Activated CD4-positive, alpha-beta memory T cell treated with anti-CD3 and anti-CD28 coated beads for 36 hours (primary cell): ENCODE measurements at regions not wholly inside any gene's neighbourhood (a gene's known extent, or its start where the extent isn't known, plus 50 kb on each side); places are given as distances from the start of the nearest gene placed in this dataset.
"Not testable (repeated sequence)": the region's sequence is repeated elsewhere in the genome, so short reads cannot be mapped to it uniquely, and the experiment has no call there.

ENCODE experiments used
- CTCF ChIA-PET: fragments of 350-600 bp; sonication (Branson Sonifier 250); formaldehyde crosslinking; loops from one replicate; lab custom pipeline; 2021; ENCODE audit warnings: antibody characterized with exemption, inconsistent platforms; lab: Charles Lee
- POLR2A ChIA-PET: fragments of 350-600 bp; sonication (Branson Sonifier 250); formaldehyde crosslinking; loops from one replicate; lab custom pipeline; 2021; ENCODE audit warnings: antibody characterized with exemption; lab: Charles Lee
- DNase-seq: peaks from one replicate; pipeline ENCODE4 v3.0.0-alpha.2; 2020
- H3K27ac Mint-ChIP-seq: one replicate; pipeline ENCODE4 v1.8.0; 2021; ENCODE audit warnings: mixed read lengths
- H3K27me3 Mint-ChIP-seq: one replicate; pipeline ENCODE4 v1.8.0; 2021; ENCODE audit warnings: mixed read lengths
- H3K36me3 Mint-ChIP-seq: one replicate; pipeline ENCODE4 v1.8.0; 2021; ENCODE audit warnings: mixed read lengths
- H3K4me1 Mint-ChIP-seq: one replicate; pipeline ENCODE4 v1.8.0; 2021; ENCODE audit warnings: low read depth, mixed read lengths
- H3K4me3 Mint-ChIP-seq: one replicate; pipeline ENCODE4 v1.8.0; 2021; ENCODE audit warnings: mild to moderate bottlenecking, mixed read lengths
- H3K9me3 Mint-ChIP-seq: one replicate; pipeline ENCODE4 v1.8.0; 2021; ENCODE audit warnings: mixed read lengths
- intact Hi-C: fragments of 100-400 bp; cut with micrococcal nuclease; formaldehyde crosslinking; loops from one replicate; pipeline ENCODE4 v1.15.1; 2023

DNA sequence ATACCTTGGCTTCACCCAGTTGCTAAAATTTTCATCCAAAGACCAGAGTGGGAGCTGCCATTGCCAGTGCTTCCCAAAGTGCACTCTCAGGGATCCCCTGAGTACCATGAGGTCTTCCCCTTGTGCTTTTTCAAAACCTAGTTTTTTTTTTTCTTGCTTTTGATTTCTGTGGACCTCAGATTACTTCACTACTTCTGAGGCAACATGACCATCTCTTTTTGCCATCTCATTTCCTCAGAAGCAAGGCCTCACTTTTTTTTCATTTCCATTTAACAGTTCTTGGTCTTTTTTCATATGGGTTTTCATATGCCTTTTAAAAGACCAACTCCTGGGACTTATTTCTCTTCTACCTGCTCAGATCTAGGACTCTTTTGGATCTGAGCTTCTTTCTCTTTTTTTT lies 64.1 kb upstream of the MMS22L start:
- Mint-ChIP-seq H3K4me3 (no peak overlapping the region), H3K27me3 (no peaks in the 10 kb centered on the region), H3K27ac (no peak overlapping the region), H3K9me3 (no peaks in the 10 kb centered on the region), H3K4me1 (no peaks in the 10 kb centered on the region), H3K36me3 (no peaks in the 10 kb centered on the region)
- intact Hi-C loops = no loop called here
- ChIA-PET CTCF (no interaction called here), POLR2A (no interaction called here)
- DNase-seq = no peak

DNA sequence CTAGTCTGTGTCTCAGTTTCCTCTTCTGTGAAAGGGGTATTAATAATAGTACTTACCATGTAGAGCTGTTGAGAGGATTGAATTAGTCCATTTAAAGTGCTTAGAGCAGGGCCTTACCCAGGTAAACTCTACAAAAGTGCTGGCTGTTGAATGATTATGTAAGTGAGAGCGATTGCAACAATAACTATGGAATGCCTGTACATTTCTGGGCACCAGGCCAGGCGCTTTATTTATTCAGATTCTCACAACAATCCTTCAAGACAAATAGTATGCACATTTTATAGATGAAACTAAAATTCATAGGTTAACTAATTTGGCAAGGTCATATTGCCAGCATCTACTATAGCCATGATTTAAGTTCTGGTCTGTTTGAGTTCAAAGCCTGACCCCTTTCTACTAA lies 78.3 kb upstream of the MMS22L start:
- Mint-ChIP-seq H3K27me3 (peaks cover 5% of the 10 kb centered on the region), H3K27ac (no peak overlapping the region), H3K4me3 (no peak overlapping the region), H3K9me3 (no peaks in the 10 kb centered on the region), H3K4me1 (no peaks in the 10 kb centered on the region), H3K36me3 (no peaks in the 10 kb centered on the region)
- ChIA-PET CTCF (no interaction called here), POLR2A (no interaction called here)
- intact Hi-C loops = no loop called here
- DNase-seq = no peak

DNA sequence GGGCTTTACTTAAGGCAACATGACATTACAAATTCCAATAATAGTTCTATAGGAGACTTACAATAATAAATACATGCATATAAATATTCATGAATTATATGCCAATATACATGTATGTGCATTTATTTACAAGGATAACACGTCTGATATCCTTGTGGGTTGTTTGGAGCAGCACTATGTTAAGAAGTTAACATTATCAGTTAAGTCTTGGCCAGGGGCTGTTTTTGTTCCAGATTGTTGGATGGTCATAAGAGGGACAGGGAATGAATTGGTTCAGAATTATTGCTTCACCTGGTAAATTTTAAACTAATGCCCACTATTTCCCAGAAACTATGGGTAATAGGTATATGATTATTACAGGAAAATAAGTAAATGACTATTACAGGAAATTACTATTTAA lies 81.3 kb upstream of the MMS22L start:
- no peak for DNase-seq
- Mint-ChIP-seq H3K36me3 (no peaks in the 10 kb centered on the region), H3K27me3 (peaks cover 1% of the 10 kb centered on the region), H3K27ac (no peak overlapping the region), H3K4me1 (no peaks in the 10 kb centered on the region), H3K4me3 (no peak overlapping the region), H3K9me3 (no peaks in the 10 kb centered on the region)
- POLR2A ChIA-PET = no interaction called here
- CTCF ChIA-PET = no interaction called here
- intact Hi-C loops = no loop called here

DNA sequence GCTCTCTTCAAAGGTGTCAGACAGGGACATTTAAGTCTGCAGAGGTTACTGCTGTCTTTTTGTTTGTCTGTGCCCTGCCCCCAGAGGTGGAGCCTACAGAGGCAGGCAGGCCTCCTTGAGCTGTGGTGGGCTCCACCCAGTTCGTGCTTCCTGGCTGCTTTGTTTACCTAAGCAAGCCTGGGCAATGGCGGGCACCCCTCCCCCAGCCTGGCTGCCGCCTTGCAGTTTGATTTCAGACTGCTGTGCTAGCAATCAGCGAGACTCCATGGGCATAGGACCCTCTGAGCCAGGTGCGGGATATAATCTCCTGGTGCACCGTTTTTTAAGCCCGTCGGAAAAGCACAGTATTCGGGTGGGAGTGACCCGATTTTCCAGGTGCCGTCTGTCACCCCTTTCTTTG lies 99.1 kb upstream of the MMS22L start:
- H3K4me3 Mint-ChIP-seq, CTCF ChIA-PET, H3K9me3 Mint-ChIP-seq, H3K36me3 Mint-ChIP-seq, H3K27me3 Mint-ChIP-seq, DNase-seq, POLR2A ChIA-PET, H3K4me1 Mint-ChIP-seq, intact Hi-C loops, H3K27ac Mint-ChIP-seq: not testable (repeated sequence)

DNA sequence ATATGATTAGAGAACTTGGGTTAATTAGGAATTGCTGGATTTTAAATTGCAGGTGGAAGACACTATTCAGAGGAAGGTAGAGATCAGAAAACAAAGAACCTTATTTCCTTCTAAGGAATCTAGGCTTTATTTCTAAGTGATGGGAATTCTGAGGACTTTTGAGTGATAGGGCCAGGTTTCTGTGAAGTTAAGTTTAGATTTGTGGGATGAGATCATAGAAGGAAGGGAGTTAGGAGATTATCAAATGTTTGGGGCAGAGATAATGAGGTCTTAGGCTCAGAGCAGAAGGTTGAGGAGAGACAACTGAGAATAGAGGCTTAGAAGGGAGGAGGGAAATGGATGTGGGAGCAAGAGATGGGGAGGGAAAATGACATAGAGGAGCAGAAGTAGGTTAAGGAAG lies 109.7 kb upstream of the MMS22L start:
- intact Hi-C loops = loop anchor here (5.0 kb wide), 1 partner anchor 110 kb away; the partner anchor contains the start of gene MMS22L
- Mint-ChIP-seq H3K27me3 (peaks cover 9% of the 10 kb centered on the region), H3K4me1 (no peaks in the 10 kb centered on the region), H3K36me3 (no peaks in the 10 kb centered on the region), H3K27ac (no peak overlapping the region), H3K4me3 (no peak overlapping the region), H3K9me3 (no peaks in the 10 kb centered on the region)
- POLR2A ChIA-PET = no interaction called here
- CTCF ChIA-PET = interaction anchor here (1.1 to 4.3 kb wide), 3 partner anchors 9 to 218 kb away, joined by 3 to 28 read pairs (median 4); no protein-coding TSS in a partner anchor
- no peak for DNase-seq

DNA sequence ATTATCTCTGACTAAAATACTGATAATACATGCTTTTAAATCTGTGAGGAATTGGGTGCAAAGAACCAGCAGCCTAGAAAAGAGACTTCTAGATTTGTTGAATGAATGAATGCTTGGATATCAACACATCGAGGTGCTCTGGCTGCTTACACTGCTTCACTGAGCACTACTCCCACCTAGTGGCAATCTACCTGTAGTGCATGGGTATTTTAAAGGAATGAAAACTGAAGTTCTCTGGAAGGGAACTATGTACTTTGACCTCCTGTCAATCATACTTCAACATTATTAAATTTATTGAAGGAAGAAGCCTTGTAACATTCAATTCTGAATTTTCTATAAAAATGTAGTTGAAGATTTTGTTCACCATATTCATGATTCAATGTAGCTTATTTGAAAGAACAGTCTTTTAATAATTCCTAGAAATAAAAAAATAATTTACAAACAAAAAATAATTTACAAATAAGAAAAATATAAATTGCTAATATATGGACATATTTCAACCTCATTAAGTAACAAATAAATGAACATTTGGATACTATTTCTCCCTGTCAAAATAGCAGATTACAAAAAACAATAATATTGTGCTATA lies 111.2 kb upstream of the MMS22L start:
- Mint-ChIP-seq H3K36me3 (no peaks in the 10 kb centered on the region), H3K4me3 (no peak overlapping the region), H3K27ac (no peak overlapping the region), H3K9me3 (no peaks in the 10 kb centered on the region), H3K27me3 (peaks cover 9% of the 10 kb centered on the region), H3K4me1 (no peaks in the 10 kb centered on the region)
- intact Hi-C loops = loop anchor here (1.0 to 5.0 kb wide), 4 partner anchors 112 to 495 kb away; partner anchors contain the start of gene MMS22L
- CTCF ChIA-PET = interaction anchor here (0.8 to 4.3 kb wide), 8 partner anchors 11 to 328 kb away, joined by 3 to 28 read pairs (median 4); no protein-coding TSS in a partner anchor
- POLR2A ChIA-PET = no interaction called here
- DNase-seq = peak; percentile 34

DNA sequence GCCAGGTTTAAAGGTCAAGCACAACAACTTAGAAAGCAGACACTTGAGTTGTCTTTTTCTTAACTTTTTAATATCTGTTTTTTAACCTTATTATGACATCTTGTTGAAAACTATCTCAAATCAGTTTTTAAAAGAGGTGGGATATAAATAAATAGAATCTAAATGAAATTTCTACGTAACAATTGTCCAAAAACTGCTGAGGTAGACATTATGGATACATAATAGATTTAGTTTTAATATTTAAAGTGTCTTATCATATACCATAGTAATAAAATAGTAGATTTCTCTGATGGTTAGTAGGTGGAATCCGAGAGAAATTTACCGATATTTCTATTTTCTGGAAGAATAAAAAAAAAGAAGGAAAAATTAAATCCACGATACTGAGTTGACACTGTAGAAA lies 113.9 kb upstream of the MMS22L start:
- no peak overlapping the region for H3K4me3 Mint-ChIP-seq
- DNase-seq = no peak
- intact Hi-C loops = no loop called here
- peaks cover 7% of the 10 kb centered on the region for H3K27me3 Mint-ChIP-seq
- CTCF ChIA-PET = interaction anchor here (1.0 kb wide), 1 partner anchor 210 kb away, joined by 3 read pairs; no protein-coding TSS in a partner anchor
- no peaks in the 10 kb centered on the region for H3K9me3 Mint-ChIP-seq
- no peak overlapping the region for H3K27ac Mint-ChIP-seq
- H3K36me3 Mint-ChIP-seq = no peaks in the 10 kb centered on the region
- POLR2A ChIA-PET = no interaction called here
- H3K4me1 Mint-ChIP-seq = no peaks in the 10 kb centered on the region

DNA sequence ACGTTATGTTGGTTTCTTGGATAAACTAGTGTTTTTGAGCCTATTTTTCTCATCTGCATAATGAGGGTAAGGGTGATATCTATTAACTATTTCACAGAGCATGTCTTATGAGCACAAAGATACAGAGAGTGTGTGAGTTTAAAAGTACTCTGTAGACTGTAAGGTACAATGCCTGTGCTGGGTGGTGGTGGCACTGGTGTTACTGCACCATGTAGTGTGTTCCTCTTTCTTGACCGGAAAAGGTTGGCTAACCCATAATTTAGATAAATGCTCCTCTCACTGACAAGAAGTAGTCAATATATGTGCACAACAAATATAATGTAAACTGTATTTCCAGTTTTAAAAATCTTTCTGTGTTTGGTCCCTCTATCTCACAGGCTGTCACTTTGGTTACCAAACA lies 116.2 kb upstream of the MMS22L start:
- no peaks in the 10 kb centered on the region for H3K9me3 Mint-ChIP-seq
- intact Hi-C loops = no loop called here
- no peaks in the 10 kb centered on the region for H3K4me1 Mint-ChIP-seq
- POLR2A ChIA-PET = no interaction called here
- CTCF ChIA-PET = interaction anchor here (1.9 kb wide), 1 partner anchor 212 kb away, joined by 4 read pairs; no protein-coding TSS in a partner anchor
- peaks cover 1% of the 10 kb centered on the region for H3K27me3 Mint-ChIP-seq
- H3K36me3 Mint-ChIP-seq = no peaks in the 10 kb centered on the region
- no peak overlapping the region for H3K4me3 Mint-ChIP-seq
- no peak for DNase-seq
- no peak overlapping the region for H3K27ac Mint-ChIP-seq

DNA sequence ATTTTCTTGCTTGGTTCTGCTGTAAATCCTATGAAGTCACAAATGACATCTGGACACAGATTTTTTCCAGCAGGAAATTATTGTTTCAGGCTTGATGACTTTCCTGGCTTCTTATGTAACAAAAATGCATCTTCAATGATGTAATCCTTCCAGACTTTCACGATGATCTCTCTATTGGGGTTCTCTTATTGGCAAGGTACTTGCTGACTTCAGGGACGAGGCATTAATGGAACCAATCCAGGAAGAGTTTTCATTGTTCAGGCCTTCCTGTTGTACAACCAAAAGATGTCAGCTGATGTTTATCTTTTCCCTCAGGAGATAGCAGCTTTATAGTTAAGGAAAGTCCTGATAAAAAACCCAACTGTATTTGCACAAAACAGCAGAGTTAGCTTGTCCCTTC lies 118.5 kb upstream of the MMS22L start:
- no peak overlapping the region for H3K27ac Mint-ChIP-seq
- H3K4me1 Mint-ChIP-seq = no peaks in the 10 kb centered on the region
- H3K27me3 Mint-ChIP-seq = no peaks in the 10 kb centered on the region
- CTCF ChIA-PET = no interaction called here
- intact Hi-C loops = no loop called here
- POLR2A ChIA-PET = no interaction called here
- no peaks in the 10 kb centered on the region for H3K9me3 Mint-ChIP-seq
- no peaks in the 10 kb centered on the region for H3K36me3 Mint-ChIP-seq
- no peak for DNase-seq
- H3K4me3 Mint-ChIP-seq = no peak overlapping the region

DNA sequence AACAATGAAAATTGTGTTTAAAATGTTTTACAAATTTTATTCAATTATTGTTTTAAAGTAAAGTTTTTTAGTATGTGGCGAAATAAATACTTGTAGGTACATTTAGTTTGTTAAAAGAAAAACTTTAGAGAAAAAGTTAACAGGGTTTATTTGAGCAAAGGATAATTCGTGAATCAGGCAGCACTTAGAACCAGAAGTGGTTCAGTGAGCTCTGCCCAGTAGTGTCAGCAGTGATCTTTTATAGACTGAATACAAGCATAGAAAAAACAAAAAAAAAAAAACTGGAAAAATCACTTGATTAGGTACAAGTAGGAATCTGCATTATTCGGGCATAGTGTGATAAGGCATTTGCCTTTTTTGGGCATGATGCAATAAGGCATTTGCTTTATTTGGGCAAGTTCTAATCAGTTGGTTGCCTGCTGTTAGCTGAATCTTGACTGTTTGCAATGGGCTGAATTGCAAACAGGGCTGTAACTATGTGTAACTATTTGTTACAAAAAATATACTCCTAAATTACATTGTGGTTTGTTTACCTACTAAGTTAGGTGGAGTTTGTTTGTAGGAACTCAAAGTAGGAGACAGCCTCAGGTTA lies 122.9 kb upstream of the MMS22L start:
- DNase-seq = no peak
- Mint-ChIP-seq H3K36me3 (no peaks in the 10 kb centered on the region), H3K4me3 (no peak overlapping the region), H3K27ac (no peak overlapping the region), H3K4me1 (no peaks in the 10 kb centered on the region), H3K9me3 (no peaks in the 10 kb centered on the region), H3K27me3 (peaks cover 5% of the 10 kb centered on the region)
- ChIA-PET CTCF (interaction anchor here (0.6 kb wide), 1 partner anchor 826 kb away, joined by 3 read pairs; no protein-coding TSS in a partner anchor), POLR2A (no interaction called here)
- intact Hi-C loops = no loop called here

DNA sequence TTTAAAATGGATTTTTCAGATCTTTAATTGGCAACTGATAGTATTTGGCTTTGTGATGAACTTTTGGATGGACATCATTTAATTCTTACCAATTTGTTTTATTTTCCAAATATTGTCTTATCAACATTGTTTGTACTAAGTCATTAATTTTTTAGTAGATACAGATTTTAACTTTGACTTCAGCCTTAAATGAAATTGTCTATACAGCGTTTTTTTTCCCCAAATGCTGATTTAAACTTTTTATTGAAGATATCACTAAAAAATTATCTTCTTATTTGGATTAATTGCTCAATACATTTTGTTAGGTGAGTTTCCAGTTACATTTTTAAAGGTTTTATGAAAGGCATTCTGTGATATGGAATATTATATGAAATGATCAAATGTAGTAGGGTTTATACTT lies 123.6 kb upstream of the MMS22L start:
- H3K27me3 Mint-ChIP-seq = peaks cover 5% of the 10 kb centered on the region
- intact Hi-C loops = no loop called here
- no peaks in the 10 kb centered on the region for H3K4me1 Mint-ChIP-seq
- CTCF ChIA-PET = interaction anchor here (0.6 kb wide), 1 partner anchor 826 kb away, joined by 3 read pairs; no protein-coding TSS in a partner anchor
- H3K4me3 Mint-ChIP-seq = no peak overlapping the region
- no peaks in the 10 kb centered on the region for H3K9me3 Mint-ChIP-seq
- no peak for DNase-seq
- no peaks in the 10 kb centered on the region for H3K36me3 Mint-ChIP-seq
- no peak overlapping the region for H3K27ac Mint-ChIP-seq
- POLR2A ChIA-PET = no interaction called here

DNA sequence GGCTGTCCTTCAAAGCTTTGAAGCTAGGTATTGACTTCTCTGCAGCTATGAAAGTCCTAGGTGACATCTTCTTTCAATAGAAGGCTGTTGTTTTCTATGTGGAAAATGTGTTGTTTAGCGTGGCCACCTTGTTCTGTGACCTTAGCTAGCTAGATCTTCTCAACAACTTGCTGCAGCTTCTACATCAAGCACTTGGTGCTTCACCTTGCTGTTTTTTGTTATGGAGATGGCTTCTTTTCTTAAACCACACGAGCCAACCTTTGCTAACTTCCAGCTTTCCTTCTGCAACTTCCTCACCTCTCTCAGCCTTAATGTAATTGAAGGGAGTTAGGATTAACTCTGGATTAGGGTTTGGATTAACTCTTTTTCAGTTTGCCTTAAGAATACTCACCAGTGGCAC lies 128.6 kb upstream of the MMS22L start:
- no peaks in the 10 kb centered on the region for H3K9me3 Mint-ChIP-seq
- POLR2A ChIA-PET = no interaction called here
- CTCF ChIA-PET = no interaction called here
- intact Hi-C loops = no loop called here
- H3K27ac Mint-ChIP-seq = no peak overlapping the region
- no peak overlapping the region for H3K4me3 Mint-ChIP-seq
- no peaks in the 10 kb centered on the region for H3K4me1 Mint-ChIP-seq
- DNase-seq = no peak
- H3K27me3 Mint-ChIP-seq = peaks cover 5% of the 10 kb centered on the region
- no peaks in the 10 kb centered on the region for H3K36me3 Mint-ChIP-seq

DNA sequence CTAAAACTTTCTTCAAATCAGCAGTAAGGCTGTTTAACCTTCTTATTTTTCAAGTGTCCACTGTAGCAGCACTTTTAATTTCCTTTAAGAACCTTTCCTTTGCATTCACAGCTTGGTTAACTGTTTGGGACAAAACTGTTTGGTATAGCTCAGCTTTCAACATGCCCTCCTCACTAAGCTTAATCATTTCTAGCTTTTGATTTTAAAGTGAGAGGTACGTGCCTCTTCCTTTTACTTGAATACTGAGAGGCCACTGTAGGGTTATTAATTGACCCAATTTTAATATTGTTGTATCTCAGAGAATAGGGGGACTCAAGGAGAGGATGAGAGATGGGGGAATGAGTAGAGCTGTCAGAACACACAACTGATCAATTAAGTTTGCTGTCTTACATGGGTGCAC lies 129.5 kb upstream of the MMS22L start:
- ChIA-PET POLR2A (no interaction called here), CTCF (no interaction called here)
- Mint-ChIP-seq H3K4me1 (no peaks in the 10 kb centered on the region), H3K36me3 (no peaks in the 10 kb centered on the region), H3K9me3 (no peaks in the 10 kb centered on the region), H3K27ac (no peak overlapping the region), H3K27me3 (peaks cover 7% of the 10 kb centered on the region), H3K4me3 (no peak overlapping the region)
- DNase-seq = no peak
- intact Hi-C loops = no loop called here
